Keratinocyte (primary cell): ENCODE measurements at regions not wholly inside any gene's neighbourhood (a gene's known extent, or its start where the extent isn't known, plus 50 kb on each side); places are given as distances from the start of the nearest gene placed in this dataset.

Source experiments
- DNase-seq: peaks from one replicate; pipeline ENCODE4 v3.0.0-alpha.2; 2011; ENCODE audit warnings: low read depth, missing footprints, low spot score
- FAIRE-seq: peaks from 2 replicates; lab custom pipeline; 2011; peaks lifted over from hg19 to GRCh38; lab: Jason Lieb, UNC
- H2AFZ ChIP-seq: 2 replicates; pipeline ENCODE4 v1.6.0; 2012; ENCODE audit warnings: low read length, control low read depth, inconsistent platforms; ENCODE audit not compliant: control insufficient read depth
- H3K27ac ChIP-seq: 2 replicates; pipeline ENCODE4 v1.5.1; 2011; ENCODE audit warnings: low read length; ENCODE audit not compliant: control insufficient read depth, insufficient read depth
- H3K27me3 ChIP-seq: 3 replicates; pipeline ENCODE4 v1.6.0; 2011; ENCODE audit warnings: low read length; ENCODE audit not compliant: control insufficient read depth, insufficient read depth; ENCODE audit errors: extremely low read depth
- H3K36me3 ChIP-seq, 2 experiments: 2 replicates in 1 of 2; 3 replicates in 1 of 2; pipeline ENCODE4 v1.5.1; 2011; ENCODE audit warnings: low read length in 2 of 2, mild to moderate bottlenecking in 1 of 2; ENCODE audit not compliant: control insufficient read depth in 2 of 2, insufficient read depth in 2 of 2; ENCODE audit errors: extremely low read depth in 1 of 2
- H3K4me1 ChIP-seq: 3 replicates; pipeline ENCODE4 v1.5.1; 2011; ENCODE audit warnings: low read length; ENCODE audit not compliant: control insufficient read depth, insufficient read depth; ENCODE audit errors: extremely low read depth
- H3K4me2 ChIP-seq: 3 replicates; pipeline ENCODE4 v1.6.0; 2011; ENCODE audit warnings: low read depth, low read length; ENCODE audit not compliant: control insufficient read depth, insufficient read depth; ENCODE audit errors: extremely low read depth
- H3K4me3 ChIP-seq, 3 experiments: fragments of 200-600 bp in 1 of 3; sonication (generic) in 1 of 3; 2 replicates in 2 of 3; 3 replicates in 1 of 3; pipeline ENCODE4 v1.5.1; 2011 to 2016; ENCODE audit warnings: low read length in 3 of 3, mild to moderate bottlenecking in 3 of 3, control low read depth in 2 of 3, inconsistent platforms in 1 of 3, low read depth in 1 of 3, mixed read lengths in 1 of 3, mixed run types in 1 of 3, moderate library complexity in 1 of 3; ENCODE audit not compliant: control insufficient read depth in 2 of 3, insufficient read depth in 2 of 3; ENCODE audit errors: extremely low read depth in 1 of 3
- H3K79me2 ChIP-seq: 2 replicates; pipeline ENCODE4 v1.6.0; 2012; ENCODE audit warnings: low read length; ENCODE audit not compliant: control insufficient read depth, insufficient read depth
- H3K9ac ChIP-seq: 3 replicates; pipeline ENCODE4 v1.6.0; 2011; ENCODE audit warnings: low read length; ENCODE audit not compliant: control insufficient read depth, insufficient read depth; ENCODE audit errors: extremely low read depth
- H3K9me1 ChIP-seq: 3 replicates; pipeline ENCODE4 v1.6.0; 2011; ENCODE audit warnings: low read length; ENCODE audit not compliant: control insufficient read depth, insufficient read depth; ENCODE audit errors: extremely low read depth
- H3K9me3 ChIP-seq: 2 replicates; pipeline ENCODE4 v1.5.1; 2012; ENCODE audit warnings: low read depth, low read length; ENCODE audit not compliant: control insufficient read depth
- H4K20me1 ChIP-seq: 3 replicates; pipeline ENCODE4 v1.6.0; 2011; ENCODE audit warnings: low read length; ENCODE audit not compliant: control insufficient read depth, insufficient read depth; ENCODE audit errors: extremely low read depth
- CTCF ChIP-seq, 3 experiments: IDR thresholded peaks in 1 of 3; conservative IDR thresholded peaks in 1 of 3; optimal IDR thresholded peaks in 1 of 3; 2 replicates in 2 of 3; 3 replicates in 1 of 3; pipeline versions ENCODE3 to v1.5.1; 2011; ENCODE audit warnings: low read length in 3 of 3, mild to moderate bottlenecking in 3 of 3, moderate library complexity in 2 of 3, control low read depth in 1 of 3, inconsistent platforms in 1 of 3; ENCODE audit not compliant: insufficient read depth in 2 of 3; ENCODE audit errors: extremely low read depth in 1 of 3
- EZH2 ChIP-seq: IDR thresholded peaks from one replicate; pipeline ENCODE4 v1.6.1; 2012; ENCODE audit warnings: inconsistent platforms, mild to moderate bottlenecking, low read length, moderate library complexity
- dilution Hi-C: fragments of 300-500 bp; cut with MboI; formaldehyde crosslinking; loops from one replicate; pipeline ENCODE4 v1.7.0; 2020; ENCODE audit warnings: low sequenced_read_pairs; ENCODE audit not compliant: extremely low pct_ligation_motif_present

- H3K27me3 ChIP-seq: peaks cover 9% of the 10 kb centered on the region
- H3K27ac ChIP-seq: no peak overlapping the region
- peaks cover 28% of the 10 kb centered on the region for H3K4me1 ChIP-seq
- no peaks in the 10 kb centered on the region for H3K9me3 ChIP-seq
- no peak overlapping the region for H3K4me3 ChIP-seq
- no peaks in the 10 kb centered on the region for H3K36me3 ChIP-seq
- no peaks in the 10 kb centered on the region for H3K79me2 ChIP-seq
- DNase-seq (no peak), FAIRE-seq (no peak)
- no peaks in the 10 kb centered on the region for H4K20me1 ChIP-seq
- H3K9me1 ChIP-seq: no peaks in the 10 kb centered on the region
- dilution Hi-C loops: no loop called here
- H2AFZ ChIP-seq: no peak overlapping the region
- no peak overlapping the region for H3K9ac ChIP-seq
- H3K4me2 ChIP-seq: no peak overlapping the region
- TF ChIP-seq CTCF (optimal IDR thresholded peaks at IDR 0.05 in 1 of 3, IDR thresholded peaks at IDR 0.05 in 1 of 3, conservative IDR thresholded peaks at IDR 0.05 in 1 of 3; ENCODE audit: extremely low read depth in 1 of 3, insufficient read depth in 2 of 3, low read length in 3 of 3) (no peak), EZH2 (no peak)
Observed at GRCh38 chr3:72632129-72632528, 216.1 kb downstream of the SHQ1 start.

DNA sequence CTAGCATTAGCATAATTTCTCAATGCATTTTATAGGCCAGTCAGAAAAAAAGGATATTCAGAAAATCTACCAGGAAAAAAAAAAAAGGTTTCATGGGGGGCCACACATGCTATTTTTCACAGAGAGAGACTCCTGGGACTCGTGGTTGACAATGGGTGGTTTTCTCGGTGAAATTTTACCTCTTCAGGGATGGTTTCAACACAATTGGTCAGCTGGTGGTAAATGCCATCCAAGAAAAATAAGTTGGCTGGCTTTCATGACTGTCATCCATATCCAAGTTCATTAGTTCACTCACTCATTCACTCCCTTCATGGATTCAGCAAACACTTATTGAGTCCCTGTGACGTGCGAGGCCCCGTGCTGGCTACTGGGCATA is 217.3 kb downstream of the SHQ1 start:
- Histone ChIP-seq H3K36me3 (no peaks in the 10 kb centered on the region), H3K27ac (no peak overlapping the region), H3K9me3 (no peaks in the 10 kb centered on the region), H3K27me3 (peaks cover 6% of the 10 kb centered on the region), H3K4me1 (peaks cover 32% of the 10 kb centered on the region), H3K4me3 (no peak overlapping the region), H4K20me1 (no peaks in the 10 kb centered on the region), H3K9ac (no peak overlapping the region), H2AFZ (no peak overlapping the region), H3K9me1 (no peaks in the 10 kb centered on the region), H3K79me2 (no peaks in the 10 kb centered on the region), H3K4me2 (no peak overlapping the region)
- FAIRE-seq (no peak), DNase-seq (no peak)
- no peak for TF ChIP-seq CTCF (optimal IDR thresholded peaks at IDR 0.05 in 1 of 3, IDR thresholded peaks at IDR 0.05 in 1 of 3, conservative IDR thresholded peaks at IDR 0.05 in 1 of 3; ENCODE audit: extremely low read depth in 1 of 3, insufficient read depth in 2 of 3, low read length in 3 of 3)
- no peak for TF ChIP-seq EZH2
- dilution Hi-C loops: no loop called here
